GM19239 (cell line): ENCODE measurements at regions not wholly inside any gene's neighbourhood (a gene's known extent, or its start where the extent isn't known, plus 50 kb on each side); places are given as distances from the start of the nearest gene placed in this dataset.

Experiments
- DNase-seq: peaks from one replicate; pipeline ENCODE4 v3.0.0; 2011; ENCODE audit warnings: low spot score; ENCODE audit not compliant: insufficient read length
- FAIRE-seq: peaks from 2 replicates; lab custom pipeline; 2011; peaks lifted over from hg19 to GRCh38; lab: Jason Lieb, UNC

DNA sequence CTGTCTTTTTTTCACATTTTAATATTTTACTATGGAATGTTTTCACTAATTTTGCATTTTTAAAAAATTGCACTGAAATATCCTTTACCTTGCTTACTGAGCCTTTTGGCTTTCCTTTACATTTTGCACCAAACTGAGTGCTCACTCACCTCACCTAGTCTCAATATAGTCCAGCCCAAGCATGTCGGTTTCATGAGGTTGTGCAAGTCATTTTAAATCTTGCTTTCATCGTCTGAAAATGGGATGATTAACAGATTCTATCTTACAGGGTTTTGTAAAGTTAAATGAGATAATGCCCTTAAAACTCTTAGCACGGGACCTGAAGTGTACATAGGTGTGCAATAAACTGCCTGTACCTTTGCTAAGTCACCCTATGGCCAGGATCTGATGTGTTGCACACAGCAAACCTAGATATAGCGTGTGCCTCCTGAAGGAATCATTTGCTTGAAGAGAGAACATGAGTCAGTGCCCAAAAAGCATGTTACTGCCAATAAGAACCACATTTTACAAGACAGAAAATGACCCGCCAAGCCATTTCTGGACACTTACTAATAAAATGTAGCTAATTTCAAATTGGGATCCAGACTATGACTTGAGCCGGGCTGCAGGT is 199.8 kb downstream of the JCAD start:
- FAIRE-seq = no peak

DNA sequence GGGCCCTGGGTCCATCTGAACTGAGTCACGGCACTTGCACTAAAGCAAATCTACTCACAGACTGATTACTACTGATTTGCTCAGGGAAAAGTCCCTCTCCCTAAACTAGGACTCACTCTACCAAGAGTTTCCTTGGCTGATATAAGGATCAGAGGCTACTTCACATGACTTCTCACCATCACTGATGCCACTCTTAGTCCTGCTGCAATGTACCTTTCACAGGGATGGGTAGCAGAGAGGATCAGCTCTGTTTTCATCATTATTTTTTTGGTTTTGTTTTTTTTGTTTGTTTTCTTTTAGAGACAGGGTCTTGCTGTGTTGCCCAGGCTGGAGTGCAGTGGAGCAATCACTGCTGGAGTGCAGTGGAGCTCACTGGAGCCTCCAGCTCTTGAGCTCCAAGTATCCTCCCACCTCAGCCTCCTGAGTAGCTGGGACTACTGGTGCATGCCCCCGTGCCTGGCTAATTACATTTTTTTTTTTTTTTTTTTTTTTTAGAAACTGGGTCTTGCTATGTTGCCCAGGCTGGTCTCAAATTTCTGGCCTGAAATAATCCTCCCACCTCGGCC is 200.6 kb downstream of the JCAD start:
- FAIRE-seq = no peak
- no peak for DNase-seq

More for the DNA sequence above, 199.8 kb downstream of the JCAD start:
- DNase-seq = no peak

DNA sequence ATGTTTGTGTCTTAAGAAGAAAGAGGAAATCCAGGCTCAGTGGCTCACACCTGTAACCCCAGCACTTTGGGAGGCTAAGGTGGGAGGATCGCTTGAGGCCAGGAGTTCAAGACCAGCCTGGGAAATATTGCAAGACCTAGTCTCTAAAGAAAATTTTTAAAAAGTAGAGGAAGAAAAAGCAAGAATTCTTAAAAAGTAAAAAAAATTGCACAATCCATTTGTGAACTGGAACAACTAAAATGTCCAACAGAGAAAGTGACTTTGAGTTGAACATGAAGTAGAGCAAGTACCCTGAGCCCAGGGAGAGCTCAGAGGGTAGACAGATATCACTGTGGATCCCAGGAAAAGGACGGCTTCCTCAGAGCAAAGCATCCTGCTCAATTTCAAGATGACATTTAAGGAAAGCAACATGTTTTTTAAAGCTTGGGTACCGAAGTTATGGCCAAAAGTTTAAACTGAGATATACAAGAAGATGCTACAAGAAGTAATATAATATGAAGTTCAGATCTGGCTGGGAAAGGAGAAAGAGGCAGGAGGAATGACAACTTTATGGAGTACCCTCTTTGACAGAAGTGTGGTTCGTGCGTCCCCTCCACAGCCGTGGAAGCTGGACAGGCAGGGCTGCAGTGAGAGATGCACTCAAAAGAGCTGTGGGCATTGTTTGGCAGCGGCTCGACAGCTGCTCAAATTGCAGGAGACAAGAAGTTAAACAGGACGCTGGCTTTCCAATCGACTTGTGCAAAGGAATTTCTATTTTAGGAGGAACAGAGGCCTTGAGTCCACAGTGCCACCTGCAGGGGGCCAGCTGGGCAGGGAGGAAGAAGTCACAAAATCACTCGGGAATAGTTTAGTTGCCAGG is 201.3 kb downstream of the JCAD start:
- no peak for DNase-seq
- no peak for FAIRE-seq

DNA sequence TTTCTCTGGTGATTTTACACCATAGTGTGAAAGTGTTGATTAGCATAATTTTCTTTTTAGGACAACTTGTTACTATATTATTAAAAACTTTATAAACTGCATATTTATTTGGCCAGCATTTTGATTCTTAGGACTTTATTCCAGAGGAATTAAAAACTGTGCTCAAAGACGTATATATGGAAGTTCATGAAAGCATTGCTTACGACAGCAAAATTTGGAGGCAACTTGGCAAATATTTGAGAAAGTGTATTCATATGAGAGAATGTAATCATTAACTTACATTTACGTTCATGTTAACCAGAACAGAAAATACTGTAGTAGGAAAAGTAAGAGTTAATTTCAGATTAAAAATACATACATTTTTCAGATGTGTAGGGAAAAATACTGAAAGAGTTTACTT is 203.1 kb downstream of the JCAD start:
- FAIRE-seq (no peak), DNase-seq (no peak)

DNA sequence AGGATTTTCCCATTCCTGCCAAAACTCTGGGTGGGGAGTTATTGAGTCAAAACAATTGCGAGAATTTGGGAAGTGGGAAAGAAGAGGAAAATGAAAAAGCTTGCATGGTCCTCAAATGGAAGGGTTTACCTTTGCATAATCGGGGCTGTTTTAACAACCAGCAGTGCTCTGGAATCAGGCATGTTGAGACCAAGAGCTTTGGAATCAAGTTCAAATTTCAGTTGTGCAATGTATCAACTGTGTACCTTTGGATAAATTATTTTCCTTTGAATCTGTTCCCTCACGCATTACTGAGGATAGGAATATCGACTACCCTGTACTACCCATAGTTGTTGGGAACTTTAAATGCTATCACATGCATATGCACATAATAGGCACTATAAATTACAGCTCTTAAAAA is 205.5 kb downstream of the JCAD start:
- FAIRE-seq (no peak), DNase-seq (no peak)

DNA sequence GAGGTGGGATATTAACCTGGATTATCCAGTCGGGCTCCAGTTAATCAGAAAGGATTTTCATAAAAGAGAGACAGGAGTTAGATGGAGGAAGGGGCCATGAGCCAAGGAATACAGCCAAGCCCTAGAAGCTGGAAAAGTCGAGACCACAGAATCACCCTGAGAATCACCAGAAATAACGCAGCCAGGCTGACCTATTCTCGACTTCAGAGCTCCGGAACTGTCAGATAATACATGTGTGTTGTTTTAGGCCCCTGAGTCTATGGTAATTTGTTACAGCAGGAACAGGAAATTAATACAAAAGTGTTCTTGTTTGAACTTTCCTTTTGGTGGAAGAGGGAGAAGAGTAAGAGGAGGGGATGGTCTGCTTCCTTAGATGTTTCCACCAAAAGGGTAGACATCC is 208.1 kb downstream of the JCAD start:
- DNase-seq = no peak
- FAIRE-seq = no peak

DNA sequence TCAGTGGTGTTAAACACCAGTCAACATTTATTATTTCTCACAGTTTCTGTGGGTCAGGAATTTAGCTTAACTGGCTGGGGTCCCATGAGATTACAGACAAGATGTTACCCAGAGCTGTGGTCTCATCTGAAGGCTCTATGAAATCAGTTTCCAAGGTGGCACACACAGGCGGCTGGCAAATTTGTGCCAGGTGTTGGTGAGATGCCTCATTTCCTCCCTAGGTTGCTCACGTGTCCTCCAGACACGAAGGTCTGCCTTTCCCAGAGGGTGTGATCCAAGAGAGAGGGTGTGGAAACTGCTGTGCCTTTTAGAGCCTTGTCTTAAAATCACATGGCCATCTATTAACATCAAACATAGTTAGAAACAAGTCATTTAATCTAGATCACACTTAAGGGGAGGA is 209.0 kb downstream of the JCAD start:
- DNase-seq (no peak), FAIRE-seq (no peak)

DNA sequence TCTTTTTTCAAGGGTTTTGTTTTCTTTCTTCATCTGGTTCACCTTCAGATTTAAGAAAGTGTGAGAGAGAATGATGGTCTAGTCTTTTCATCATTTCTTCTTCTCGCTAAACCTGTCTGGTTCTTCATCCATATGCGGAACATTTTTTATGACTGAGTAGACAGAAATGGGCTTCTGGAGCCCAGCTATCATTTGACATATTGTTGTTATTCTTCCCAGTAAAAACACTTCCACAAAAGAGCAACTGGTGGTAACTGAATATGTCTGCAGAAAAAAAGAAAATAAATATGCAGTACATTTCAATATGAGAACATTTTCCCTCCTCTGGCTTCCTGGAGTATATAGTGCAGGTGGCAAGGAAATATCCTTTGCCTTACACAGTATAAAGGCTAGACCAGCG is 209.5 kb downstream of the JCAD start:
- DNase-seq (no peak), FAIRE-seq (no peak)

DNA sequence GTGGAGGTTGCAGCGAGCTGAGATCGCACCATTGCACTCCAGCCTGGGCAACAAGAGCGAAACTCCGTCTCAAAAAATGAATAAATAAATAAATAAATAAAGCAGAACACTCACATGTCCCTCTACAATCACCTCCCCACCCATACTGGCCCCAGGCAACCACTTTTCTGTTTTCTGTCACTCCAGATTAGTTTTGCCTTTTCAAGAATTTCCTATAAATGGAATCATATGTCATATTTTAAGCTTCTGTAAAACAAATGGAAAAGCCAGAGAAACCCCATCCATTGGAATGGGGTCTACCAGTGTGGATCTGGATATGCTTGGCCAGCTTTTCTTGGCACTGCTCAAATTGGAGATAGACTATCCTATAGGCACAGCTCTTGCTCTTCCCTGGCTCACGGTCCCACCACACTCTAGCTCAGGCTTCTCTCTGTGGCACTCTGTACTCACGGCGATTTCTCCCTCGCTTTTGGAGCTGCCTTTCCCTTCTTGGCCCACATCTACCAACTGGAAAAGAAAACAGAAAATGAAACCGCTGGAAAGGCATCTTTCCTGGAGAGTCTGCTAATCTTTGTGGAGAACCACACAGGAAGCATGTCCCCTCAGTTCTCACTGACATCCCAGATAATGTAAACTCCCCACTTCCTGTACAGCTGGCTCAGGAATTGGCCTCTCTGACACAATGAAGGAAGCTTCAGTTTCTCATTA is 210.1 kb downstream of the JCAD start:
- FAIRE-seq (no peak), DNase-seq (no peak)

DNA sequence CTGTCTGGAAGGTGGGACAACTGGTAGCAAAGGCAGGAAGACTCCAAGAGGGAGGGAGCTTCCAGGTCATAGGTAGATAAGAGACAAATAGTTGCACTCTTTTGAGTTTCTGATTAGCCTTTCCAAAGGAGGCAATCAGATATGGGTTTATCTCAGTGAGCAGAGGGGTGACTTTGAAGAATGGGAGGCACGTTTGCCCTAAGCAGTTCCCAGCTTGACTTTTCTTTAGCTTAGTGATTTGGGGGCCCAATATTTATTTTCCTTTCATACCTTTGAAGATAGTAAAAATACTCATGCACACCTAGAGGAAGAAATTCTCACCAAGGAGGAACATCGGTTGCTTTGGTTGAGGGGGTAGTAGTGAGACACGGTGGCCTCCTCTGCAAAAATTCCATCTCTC is 212.1 kb upstream of the SVIL start:
- DNase-seq = no peak
- no peak for FAIRE-seq

DNA sequence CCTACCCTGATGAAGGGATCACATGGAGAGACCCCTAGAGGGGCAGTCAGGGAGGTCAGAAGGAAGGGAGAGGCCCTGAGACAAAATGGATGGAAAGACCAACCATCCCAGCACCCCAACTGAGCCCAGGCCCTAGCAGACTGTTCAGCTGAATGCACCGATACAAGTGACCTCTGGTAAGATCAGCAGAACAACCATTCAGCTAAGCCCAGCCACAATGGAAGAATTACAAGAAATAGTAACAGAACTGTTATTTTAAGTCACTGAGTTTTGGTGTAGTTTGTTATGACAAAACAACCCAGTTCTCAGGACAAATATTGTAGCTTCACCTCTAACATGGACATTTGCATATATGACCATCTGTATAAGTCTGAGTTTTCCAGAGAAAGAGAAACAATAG is 210.4 kb upstream of the SVIL start:
- no peak for FAIRE-seq

DNA sequence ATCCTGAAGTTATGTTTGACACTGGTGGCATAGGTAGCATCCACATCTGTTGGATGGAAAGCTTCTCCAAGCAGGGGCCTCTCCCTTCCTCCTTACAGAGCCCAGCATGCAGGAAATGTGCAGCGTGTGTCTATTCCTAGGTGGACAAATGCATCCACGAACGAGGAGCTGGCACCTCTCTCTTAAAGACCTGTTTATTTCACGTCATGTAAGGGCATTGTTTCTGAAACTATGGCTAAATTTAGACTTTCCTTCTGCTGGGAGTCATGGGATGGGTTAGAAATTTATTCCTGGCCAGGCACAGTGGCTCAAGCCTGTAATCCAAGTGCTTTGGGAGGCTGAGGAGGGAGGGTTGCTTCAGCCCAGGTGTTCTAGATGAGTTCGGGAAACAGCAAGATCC is 208.4 kb upstream of the SVIL start:
- no peak for FAIRE-seq
- no peak for DNase-seq

More for the DNA sequence above, 210.4 kb upstream of the SVIL start:
- DNase-seq = no peak

DNA sequence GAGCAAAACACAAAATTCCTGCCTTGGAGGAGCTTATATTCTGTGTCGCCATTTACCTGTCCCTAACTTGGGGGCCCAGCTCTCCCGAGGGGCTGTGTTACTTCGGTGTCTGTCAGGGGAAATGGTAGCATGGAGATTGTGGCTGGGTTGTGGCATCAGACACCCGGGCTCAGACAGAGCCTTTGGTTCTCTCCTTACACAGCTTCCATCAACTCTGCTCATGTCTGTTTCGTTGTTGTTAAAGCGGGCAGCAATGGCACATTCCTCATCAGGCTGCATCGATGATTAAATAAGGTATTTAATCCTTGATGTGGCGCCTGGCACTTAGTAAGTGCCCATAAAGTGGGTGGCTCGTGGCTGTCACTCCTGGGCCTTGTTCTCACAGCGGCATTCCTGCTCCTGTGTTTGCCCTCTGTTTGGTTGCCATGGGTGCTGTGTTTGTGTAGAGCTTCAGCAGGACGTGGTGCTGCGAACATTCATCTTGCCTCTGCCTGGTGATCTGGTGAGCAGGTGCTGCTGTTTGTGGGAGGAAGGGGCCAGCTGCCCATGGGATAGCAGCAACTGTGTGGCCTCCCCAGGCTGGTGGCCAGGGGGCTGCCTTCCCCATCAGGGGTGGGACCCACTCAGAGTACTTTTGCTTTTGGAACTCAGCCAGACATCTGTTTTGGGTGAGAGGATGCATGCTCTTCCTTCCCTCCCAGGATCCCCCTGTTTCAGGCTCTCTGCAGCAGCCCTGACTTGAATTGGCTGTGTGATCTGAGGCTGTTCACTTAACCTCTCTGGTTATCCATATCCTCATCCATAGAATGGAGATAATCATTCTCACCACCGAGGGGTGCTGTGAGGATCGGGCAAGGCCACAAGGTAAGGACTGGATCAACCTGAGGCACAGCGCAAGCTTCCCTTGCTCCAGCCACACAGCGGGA is 207.2 kb upstream of the SVIL start:
- DNase-seq (no peak), FAIRE-seq (no peak)

DNA sequence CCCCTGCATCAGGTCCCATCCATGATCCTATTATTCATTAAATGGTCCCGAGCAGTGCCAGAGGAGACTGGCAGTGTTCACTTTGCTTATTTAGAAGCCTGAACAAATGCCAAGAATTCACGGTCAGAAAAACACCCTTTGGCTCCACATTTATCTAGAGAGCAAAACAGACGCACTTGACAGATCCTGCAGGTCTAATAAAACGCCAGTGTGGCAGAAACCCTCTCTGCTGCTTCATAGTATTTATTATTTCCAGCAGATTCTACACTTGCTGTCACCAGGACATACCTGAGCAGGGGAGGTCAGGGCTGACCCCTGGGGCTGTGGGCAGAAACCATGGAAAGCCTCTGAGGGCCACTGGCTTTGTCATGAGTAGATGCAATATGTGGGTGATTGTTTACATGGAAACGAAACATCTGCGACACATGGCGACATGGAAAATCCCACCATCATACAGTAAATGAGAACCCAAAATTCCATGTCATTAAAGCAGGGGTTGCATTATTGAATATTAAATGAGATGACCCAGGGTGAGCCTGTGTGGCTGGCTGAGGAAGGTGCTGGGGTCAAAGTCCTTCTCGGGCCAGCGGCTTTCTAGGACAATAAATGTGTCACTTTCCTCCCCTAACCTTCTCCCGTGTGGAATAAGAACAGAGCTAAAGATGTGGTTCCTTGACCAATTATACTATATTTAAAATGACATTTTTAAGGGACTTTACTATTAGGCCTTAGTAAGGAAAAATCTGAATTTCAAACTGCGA is 205.9 kb upstream of the SVIL start:
- no peak for FAIRE-seq
- no peak for DNase-seq

DNA sequence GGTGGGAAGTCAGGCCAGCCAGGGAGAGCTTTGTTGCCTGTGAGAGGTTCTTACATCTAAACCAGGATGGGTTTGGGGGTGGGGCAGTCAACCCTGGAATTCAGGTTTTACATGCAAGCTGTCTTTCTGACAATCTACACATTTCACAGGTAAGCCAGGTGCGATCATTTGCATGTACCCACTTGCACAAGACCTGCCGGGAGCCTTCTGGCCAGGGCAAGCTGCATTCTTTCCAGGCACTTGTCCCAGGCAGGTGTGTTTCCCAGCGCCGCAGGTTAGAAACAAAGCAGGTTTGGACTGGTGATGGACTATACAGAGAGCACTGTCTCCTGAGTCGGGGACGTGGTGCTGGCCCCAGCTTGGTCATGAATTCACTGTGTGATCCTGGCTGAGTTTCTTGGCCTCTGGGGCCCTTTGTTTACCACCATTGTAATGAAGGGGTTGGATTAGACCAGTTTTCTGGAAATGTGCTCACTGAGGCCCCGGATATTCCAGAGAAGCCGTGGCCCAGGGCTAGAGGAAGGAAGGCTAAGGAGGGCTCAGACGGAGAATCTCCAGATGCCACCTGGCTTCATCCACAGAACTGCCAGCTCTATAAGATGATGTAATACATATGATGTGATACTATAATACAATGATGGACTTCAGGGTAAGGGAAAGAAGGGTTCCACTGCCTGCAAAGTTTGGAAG is 205.2 kb upstream of the SVIL start:
- DNase-seq = no peak
- no peak for FAIRE-seq

DNA sequence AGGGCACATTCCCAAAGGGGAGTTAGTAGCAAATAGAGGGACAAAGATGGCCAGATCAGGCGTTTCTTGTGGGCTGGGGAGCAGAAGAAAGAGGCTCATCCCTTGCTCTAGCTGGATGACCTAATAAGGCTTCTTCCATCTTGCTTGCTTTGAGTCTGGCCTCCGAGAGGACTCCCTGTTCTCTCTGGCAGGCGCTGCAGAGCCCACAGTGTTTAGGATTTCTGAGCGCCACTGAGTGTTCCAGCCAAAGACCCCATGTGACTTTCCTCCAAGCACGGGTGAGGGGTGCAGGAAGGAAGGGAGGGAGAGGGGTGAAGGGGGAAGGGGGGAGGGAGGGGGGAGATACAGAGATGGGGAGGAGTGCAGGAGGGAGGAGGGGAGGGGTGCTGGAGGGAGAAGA is 203.8 kb upstream of the SVIL start:
- DNase-seq (no peak), FAIRE-seq (no peak)

DNA sequence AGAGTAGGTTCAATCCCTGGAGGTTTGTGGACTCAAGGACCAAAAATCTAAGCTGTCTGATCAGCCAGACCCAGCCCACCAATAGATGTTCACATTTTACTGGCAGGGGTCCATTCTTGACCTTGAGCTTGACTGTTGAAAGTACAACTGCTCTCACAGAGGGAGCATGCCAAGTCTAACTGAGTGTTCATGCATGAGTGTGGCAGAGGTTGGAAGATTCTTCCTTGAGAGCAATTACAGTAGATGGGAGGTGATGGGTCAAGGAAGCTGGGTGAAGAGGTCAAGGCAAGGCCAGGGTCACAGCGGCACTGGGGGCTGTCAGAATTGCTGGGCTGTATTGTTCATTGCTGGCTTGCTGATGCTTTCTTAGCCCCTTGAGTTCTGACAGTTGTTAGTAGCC is 202.8 kb upstream of the SVIL start:
- no peak for FAIRE-seq
- no peak for DNase-seq

DNA sequence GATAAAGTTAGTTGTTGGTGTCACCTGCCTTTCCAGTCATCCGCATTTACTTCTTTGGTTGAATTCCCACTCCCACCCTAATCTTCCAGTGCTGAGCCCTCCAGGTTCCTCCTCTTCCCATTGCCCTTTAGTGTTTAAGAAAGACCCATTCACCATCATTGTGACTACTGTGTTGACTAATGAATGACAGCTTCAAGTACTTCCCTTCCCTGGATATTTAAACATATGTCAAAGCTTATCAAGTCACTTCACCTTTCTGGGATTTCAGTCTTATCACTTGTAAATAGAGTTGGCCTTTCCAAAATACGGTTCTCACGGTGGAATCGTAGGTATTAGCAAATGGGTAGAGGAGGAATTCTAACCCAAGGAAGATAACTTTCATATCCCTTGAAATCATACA is 201.6 kb upstream of the SVIL start:
- DNase-seq (no peak), FAIRE-seq (no peak)

DNA sequence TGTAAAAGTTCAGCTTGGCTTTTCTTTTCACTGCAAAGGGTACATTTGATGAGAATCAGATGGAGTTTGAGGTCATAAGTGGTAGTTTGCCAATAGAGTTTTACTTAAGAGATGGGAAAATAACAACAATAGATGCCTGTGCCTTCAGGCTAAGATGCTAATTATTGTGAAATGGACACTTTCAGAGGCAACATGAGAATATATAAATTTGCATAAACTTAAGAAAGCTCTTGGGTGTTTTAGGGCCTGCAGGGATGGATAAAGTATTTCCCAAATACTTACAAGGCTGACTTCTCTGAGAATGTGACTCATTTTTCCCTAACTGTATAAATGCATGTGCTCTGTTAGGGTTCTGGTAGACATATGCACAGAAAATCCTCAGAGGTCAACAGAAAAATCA is 200.3 kb upstream of the SVIL start:
- DNase-seq (no peak), FAIRE-seq (no peak)
